Fibroblast of skin of left quadriceps (primary cell): ENCODE measurements at regions not wholly inside any gene's neighbourhood (a gene's known extent, or its start where the extent isn't known, plus 50 kb on each side); places are given as distances from the start of the nearest gene placed in this dataset.
"Not testable (repeated sequence)": the region's sequence is repeated elsewhere in the genome, so short reads cannot be mapped to it uniquely, and the experiment has no call there.

ENCODE experiments used
- DNase-seq, 2 experiments: peaks; one replicate each; pipeline ENCODE4 v3.0.0-alpha.2; 2013; ENCODE audit warnings: low read depth in 2 of 2

- DNase-seq = no peak
These were observed 422.5 kb upstream of the RGS17 start for GRCh38 chr6:153553627-153554026.

- DNase-seq = no peak
These were observed 408.5 kb upstream of the RGS17 start for GRCh38 chr6:153539602-153540001.

- DNase-seq = no peak
These were observed 407.4 kb upstream of the RGS17 start for GRCh38 chr6:153538491-153538890.

GRCh38 chr6:153537422-153537821, 406.3 kb upstream of the RGS17 start:
- no peak for DNase-seq

- DNase-seq = no peak
These were observed 395.4 kb upstream of the RGS17 start for GRCh38 chr6:153526479-153526878.

GRCh38 chr6:153525998-153526397, 394.9 kb upstream of the RGS17 start:
- no peak for DNase-seq

- no peak for DNase-seq
These were observed 392.3 kb upstream of the RGS17 start for GRCh38 chr6:153523390-153523789.

GRCh38 chr6:153511896-153512496, 380.9 kb upstream of the RGS17 start:
- peak; percentile 6 to 7 for DNase-seq

GRCh38 chr6:153503810-153504209, 372.7 kb upstream of the RGS17 start:
- no peak for DNase-seq

- no peak for DNase-seq
These were observed 362.4 kb upstream of the RGS17 start for GRCh38 chr6:153493501-153493900.

GRCh38 chr6:153489479-153489878, 358.4 kb upstream of the RGS17 start:
- no peak for DNase-seq

- no peak for DNase-seq
These were observed 357.2 kb upstream of the RGS17 start for GRCh38 chr6:153488267-153488666.

- no peak for DNase-seq
These were observed 354.0 kb upstream of the RGS17 start for GRCh38 chr6:153485072-153485471.

GRCh38 chr6:153484056-153484455, 353.0 kb upstream of the RGS17 start:
- no peak for DNase-seq

GRCh38 chr6:153476243-153476642, 345.2 kb upstream of the RGS17 start:
- no peak for DNase-seq

GRCh38 chr6:153465050-153465449, 334.0 kb upstream of the RGS17 start:
- no peak for DNase-seq

GRCh38 chr6:153449279-153449678, 318.2 kb upstream of the RGS17 start:
- DNase-seq = no peak

GRCh38 chr6:153442749-153443148, 311.7 kb upstream of the RGS17 start:
- DNase-seq = not testable (repeated sequence)

- DNase-seq = no peak
These were observed 311.0 kb upstream of the RGS17 start for GRCh38 chr6:153442096-153442495.

GRCh38 chr6:153437193-153437592, 306.1 kb upstream of the RGS17 start:
- DNase-seq = no peak

GRCh38 chr6:153436351-153436750, 305.3 kb upstream of the RGS17 start:
- no peak for DNase-seq

GRCh38 chr6:153435787-153436186, 304.7 kb upstream of the RGS17 start:
- no peak for DNase-seq

- no peak for DNase-seq
These were observed 294.5 kb upstream of the RGS17 start for GRCh38 chr6:153425536-153425935.

- no peak for DNase-seq
These were observed 293.8 kb upstream of the RGS17 start for GRCh38 chr6:153424719-153425400.
